H1 (cell line): ENCODE measurements at regions not wholly inside any gene's neighbourhood (a gene's known extent, or its start where the extent isn't known, plus 50 kb on each side); places are given as distances from the start of the nearest gene placed in this dataset.

Source experiments
- CTCF ChIA-PET: fragments of 300-600 bp; sonication (Branson Sonifier 250); formaldehyde crosslinking; loops from one replicate; lab custom pipeline; 2021; ENCODE audit not compliant: partially characterized antibody; lab: Charles Lee
- POLR2A ChIA-PET: fragments of 300-600 bp; sonication (Branson Sonifier 250); formaldehyde crosslinking; loops from one replicate; lab custom pipeline; 2021; ENCODE audit warnings: inconsistent platforms; ENCODE audit not compliant: partially characterized antibody; lab: Charles Lee
- DNase-seq, 2 experiments: peaks; one replicate each; pipeline versions ENCODE4 v3.0.0 to v3.0.0-alpha.2; 2010 to 2022; ENCODE audit warnings: low spot score in 2 of 2, low read depth in 1 of 2, mixed read lengths in 1 of 2
- FAIRE-seq: peaks from 2 replicates; lab custom pipeline; 2011; peaks lifted over from hg19 to GRCh38; lab: Jason Lieb, UNC
- H2AFZ ChIP-seq: 2 replicates; pipeline ENCODE4 v1.8.1; 2012; ENCODE audit warnings: low read length, inconsistent platforms
- H2AK5ac ChIP-seq: 2 replicates; pipeline ENCODE4 v1.6.1; 2013; ENCODE audit warnings: low read depth, low read length
- H2BK120ac ChIP-seq: replicated peaks from 2 replicates; pipeline ENCODE3; 2013; ENCODE audit warnings: low read depth, low read length, inconsistent platforms
- H2BK12ac ChIP-seq: 2 replicates; pipeline ENCODE4 v1.6.1; 2013; ENCODE audit warnings: low read depth, low read length
- H2BK15ac ChIP-seq: 2 replicates; pipeline ENCODE4 v1.6.1; 2013; ENCODE audit warnings: low read length
- H2BK20ac ChIP-seq: 2 replicates; pipeline ENCODE4 v1.6.1; 2013; ENCODE audit warnings: low read length
- H2BK5ac ChIP-seq: 2 replicates; pipeline ENCODE4 v1.6.1; 2013; ENCODE audit warnings: low read depth, low read length
- H3K14ac ChIP-seq: 2 replicates; pipeline ENCODE4 v1.6.1; 2013; ENCODE audit warnings: inconsistent platforms; ENCODE audit not compliant: insufficient read length
- H3K18ac ChIP-seq: 2 replicates; pipeline ENCODE4 v1.6.1; 2013; ENCODE audit warnings: low read length; ENCODE audit errors: extremely low read depth
- H3K23ac ChIP-seq: 2 replicates; pipeline ENCODE4 v1.6.1; 2013; ENCODE audit warnings: inconsistent platforms; ENCODE audit not compliant: insufficient read length
- H3K23me2 ChIP-seq: 2 replicates; pipeline ENCODE4 v1.6.1; 2013; ENCODE audit warnings: low read depth, low read length
- H3K27ac ChIP-seq: 2 replicates; pipeline ENCODE4 v1.6.1; 2011; ENCODE audit warnings: low read depth, low read length, inconsistent platforms
- H3K27me3 ChIP-seq, 4 experiments: replicated peaks in 1 of 4; 1 replicate in 1 of 4; 2 replicates in 3 of 4; pipeline versions ENCODE4 v1.6.1 to v1.8.1; 2011 to 2013; ENCODE audit warnings: low read length in 3 of 4, mild to moderate bottlenecking in 3 of 4, inconsistent platforms in 2 of 4, mixed read lengths in 2 of 4, moderate library complexity in 1 of 4; ENCODE audit not compliant: control insufficient read depth in 3 of 4, insufficient read depth in 3 of 4; ENCODE audit errors: extremely low read depth in 1 of 4
- H3K36me3 ChIP-seq, 4 experiments: 2 replicates each; pipeline versions ENCODE4 v1.6.1 to v1.8.1; 2011 to 2013; ENCODE audit warnings: mild to moderate bottlenecking in 4 of 4, low read length in 3 of 4, moderate library complexity in 2 of 4, control low read depth in 1 of 4, inconsistent platforms in 1 of 4; ENCODE audit not compliant: insufficient read depth in 4 of 4, control insufficient read depth in 2 of 4
- H3K4ac ChIP-seq: replicated peaks from 2 replicates; pipeline ENCODE3; 2013; ENCODE audit warnings: low read length, low read depth, mixed read lengths, inconsistent platforms; ENCODE audit not compliant: insufficient read length
- H3K4me1 ChIP-seq, 4 experiments: replicated peaks in 1 of 4; 1 replicate in 1 of 4; 2 replicates in 3 of 4; pipeline versions ENCODE4 v1.6.1 to v1.8.1; 2011 to 2013; ENCODE audit warnings: low read length in 3 of 4, inconsistent platforms in 2 of 4, mixed read lengths in 1 of 4; ENCODE audit not compliant: insufficient read depth in 4 of 4, control insufficient read depth in 3 of 4
- H3K4me2 ChIP-seq, 2 experiments: 2 replicates each; pipeline versions ENCODE4 v1.6.1 to v1.8.1; 2011 to 2013; ENCODE audit warnings: low read depth in 2 of 2, low read length in 2 of 2, control low read depth in 1 of 2, inconsistent platforms in 1 of 2, mild to moderate bottlenecking in 1 of 2; ENCODE audit not compliant: insufficient read depth in 1 of 2
- H3K4me3 ChIP-seq, 4 experiments: fragments of 200-600, 300-600 bp in 1 of 4; sonication (generic), shearing (Covaris generic), sonication (Bioruptor Twin) in 1 of 4; 2 replicates each; pipeline versions ENCODE4 v1.5.1 to v1.8.1; 2011 to 2016; ENCODE audit warnings: low read length in 4 of 4, low read depth in 3 of 4, control low read depth in 2 of 4, inconsistent platforms in 2 of 4, mild to moderate bottlenecking in 2 of 4, mixed read lengths in 1 of 4, moderate library complexity in 1 of 4; ENCODE audit not compliant: insufficient read depth in 2 of 4; ENCODE audit errors: extremely low read depth in 1 of 4
- H3K56ac ChIP-seq: replicated peaks from 2 replicates; pipeline ENCODE3; 2013; ENCODE audit warnings: low read depth, mild to moderate bottlenecking, mixed read lengths, low read length, inconsistent platforms; ENCODE audit not compliant: insufficient read length
- H3K79me1 ChIP-seq: 2 replicates; pipeline ENCODE4 v1.6.1; 2013; ENCODE audit warnings: low read depth, low read length, control low read depth
- H3K79me2 ChIP-seq, 2 experiments: 2 replicates each; pipeline versions ENCODE4 v1.6.1 to v1.8.1; 2012 to 2013; ENCODE audit warnings: low read length in 2 of 2, mild to moderate bottlenecking in 2 of 2, inconsistent platforms in 1 of 2; ENCODE audit not compliant: insufficient read depth in 2 of 2, control insufficient read depth in 1 of 2
- H3K9ac ChIP-seq, 4 experiments: replicated peaks in 1 of 4; 1 replicate in 1 of 4; 2 replicates in 3 of 4; pipeline versions ENCODE4 v1.6.1 to v1.8.1; 2011 to 2013; ENCODE audit warnings: low read depth in 3 of 4, low read length in 3 of 4, control low read depth in 2 of 4, mild to moderate bottlenecking in 2 of 4, moderate library complexity in 2 of 4, inconsistent platforms in 1 of 4; ENCODE audit errors: extremely low read depth in 1 of 4
- H3K9me3 ChIP-seq, 2 experiments: 2 replicates each; pipeline versions ENCODE4 v1.6.1 to v1.8.1; 2012 to 2013; ENCODE audit warnings: mild to moderate bottlenecking in 2 of 2, moderate library complexity in 2 of 2, control low read depth in 1 of 2, inconsistent platforms in 1 of 2, low read depth in 1 of 2, low read length in 1 of 2, mixed read lengths in 1 of 2; ENCODE audit not compliant: insufficient read depth in 2 of 2
- H4K20me1 ChIP-seq, 2 experiments: replicated peaks in 1 of 2; 2 replicates each; pipeline versions ENCODE3 to v1.8.1; 2011 to 2013; ENCODE audit warnings: inconsistent platforms in 2 of 2, low read length in 2 of 2, mild to moderate bottlenecking in 1 of 2; ENCODE audit not compliant: insufficient read depth in 2 of 2, control insufficient read depth in 1 of 2
- H4K5ac ChIP-seq: 2 replicates; pipeline ENCODE4 v1.6.1; 2013; ENCODE audit warnings: low read length, low read depth, mixed read lengths, inconsistent platforms; ENCODE audit not compliant: insufficient read length
- H4K8ac ChIP-seq: 2 replicates; pipeline ENCODE4 v1.8.0; 2013; ENCODE audit warnings: mild to moderate bottlenecking, moderate library complexity, low read length, inconsistent platforms; ENCODE audit not compliant: insufficient read depth; ENCODE audit errors: extremely low read depth
- H4K91ac ChIP-seq: replicated peaks from 2 replicates; pipeline ENCODE3; 2013; ENCODE audit warnings: low read length, mixed read lengths, inconsistent platforms; ENCODE audit not compliant: insufficient read length
- ASH2L ChIP-seq: fragments of 200-600, 300-600 bp; sonication (generic); IDR thresholded peaks from one replicate; pipeline ENCODE4 v1.7.1; 2017; ENCODE audit warnings: low read length
- ATF2 ChIP-seq: IDR thresholded peaks from 2 replicates; pipeline ENCODE4 v1.6.1; 2012; ENCODE audit warnings: low read length, inconsistent platforms
- NANOG ChIP-seq: IDR thresholded peaks from 2 replicates; pipeline ENCODE4 v1.6.1; 2011; ENCODE audit warnings: low read length, low read depth, mild to moderate bottlenecking, inconsistent platforms; ENCODE audit not compliant: insufficient read depth, poor library complexity, severe bottlenecking
- POU5F1 ChIP-seq: IDR thresholded peaks from 2 replicates; pipeline ENCODE4 v1.6.1; 2011; ENCODE audit warnings: low read depth, mild to moderate bottlenecking, low read length, moderate library complexity
- WGBS, 2 experiments: shearing (Covaris generic) in 1 of 2; methylation state at CpG; one replicate each; pipeline versions ENCODE4 v1.1.6 to v1.1.7; 2013 to 2015; ENCODE audit warnings: low lambda C conversion rate in 2 of 2, mixed read lengths in 2 of 2, inconsistent platforms in 1 of 2, low coverage in 1 of 2, missing lambda C conversion rate in 1 of 2; ENCODE audit not compliant: insufficient replicate concordance in 2 of 2, insufficient coverage in 1 of 2, insufficient read length in 1 of 2; ENCODE audit errors: extremely low coverage in 1 of 2, missing lambda C conversion rate in 1 of 2; 5-methylcytosine and 5-hydroxymethylcytosine counted together

- H3K27me3 ChIP-seq: no peaks in the 10 kb centered on the region
- TF ChIP-seq ASH2L (no peak), POU5F1 (no peak), NANOG (no peak), ATF2 (no peak)
- TF ChIP-seq, all 59 proteins: peak for 0
- H2AFZ ChIP-seq: no peak overlapping the region
- no peak overlapping the region for H2AK5ac ChIP-seq
- ChIA-PET CTCF (no interaction called here), POLR2A (no interaction called here)
- H3K4me1 ChIP-seq: no peaks in the 10 kb centered on the region
- no peaks in the 10 kb centered on the region for H3K79me1 ChIP-seq
- H3K4ac ChIP-seq: no peak overlapping the region
- FAIRE-seq (no peak), DNase-seq (no peak)
- H3K56ac ChIP-seq: no peak overlapping the region
- no peak overlapping the region for H2BK15ac ChIP-seq
- no peak overlapping the region for H3K23ac ChIP-seq
- no peaks in the 10 kb centered on the region for H3K79me2 ChIP-seq
- H4K91ac ChIP-seq: no peak overlapping the region
- no peak overlapping the region for H3K27ac ChIP-seq
- H3K4me3 ChIP-seq: no peak overlapping the region
- H3K18ac ChIP-seq: no peak overlapping the region
- H3K14ac ChIP-seq: no peak overlapping the region
- no peaks in the 10 kb centered on the region for H3K36me3 ChIP-seq
- WGBS, 2 experiments: 85% methylated on average over 2 of the region's 2 CpGs; no CpG with 5 or more reads in 1 of the 2 experiments
- H3K9ac ChIP-seq: no peak overlapping the region
- H3K9me3 ChIP-seq: no peaks in the 10 kb centered on the region
- no peaks in the 10 kb centered on the region for H3K23me2 ChIP-seq
- no peak overlapping the region for H2BK120ac ChIP-seq
- H2BK5ac ChIP-seq: no peak overlapping the region
- no peaks in the 10 kb centered on the region for H4K20me1 ChIP-seq
- H4K8ac ChIP-seq: no peak overlapping the region
- no peak overlapping the region for H4K5ac ChIP-seq
- H2BK12ac ChIP-seq: no peak overlapping the region
- H2BK20ac ChIP-seq: no peak overlapping the region
- no peak overlapping the region for H3K4me2 ChIP-seq
Observed at GRCh38 chrX:121831601-121832000, 784.2 kb downstream of the GLUD2 start.
